Ishikawa (cell line): ENCODE measurements at regions not wholly inside any gene's neighbourhood (a gene's known extent, or its start where the extent isn't known, plus 50 kb on each side); places are given as distances from the start of the nearest gene placed in this dataset.

Experiments
- CEBPB ChIP-seq: IDR thresholded peaks from 2 replicates; pipeline ENCODE4 v1.6.1; 2012
- CREB1 ChIP-seq: IDR thresholded peaks from 2 replicates; pipeline ENCODE4 v1.6.1; 2012; ENCODE audit warnings: low read depth
- EGR1 ChIP-seq: IDR thresholded peaks from 2 replicates; pipeline ENCODE4 v1.6.1; 2012
- EP300 ChIP-seq: IDR thresholded peaks from 2 replicates; pipeline ENCODE4 v1.6.1; 2012; ENCODE audit warnings: borderline replicate concordance
- FOXM1 ChIP-seq: IDR thresholded peaks from 2 replicates; pipeline ENCODE4 v1.6.1; 2012; ENCODE audit warnings: low read depth, borderline replicate concordance
- NFIC ChIP-seq: IDR thresholded peaks from 2 replicates; pipeline ENCODE4 v1.6.1; 2012
- RAD21 ChIP-seq: IDR thresholded peaks from 2 replicates; pipeline ENCODE4 v1.6.1; 2012; ENCODE audit warnings: low read depth
- TAF1 ChIP-seq: IDR thresholded peaks from 2 replicates; pipeline ENCODE4 v1.6.1; 2012; ENCODE audit warnings: low read depth, mild to moderate bottlenecking
- TCF12 ChIP-seq: IDR thresholded peaks from 2 replicates; pipeline ENCODE4 v1.6.1; 2012; ENCODE audit warnings: low read depth
- TEAD4 ChIP-seq: IDR thresholded peaks from 2 replicates; pipeline ENCODE4 v1.6.1; 2012
- YY1 ChIP-seq: IDR thresholded peaks from 2 replicates; pipeline ENCODE4 v1.6.1; 2012; ENCODE audit warnings: low read depth
- ZBTB7A ChIP-seq: IDR thresholded peaks from 2 replicates; pipeline ENCODE4 v1.6.1; 2012; ENCODE audit warnings: low read depth
- TF ChIP-seq, protein P1 (sequence below): IDR thresholded peaks from 2 replicates; pipeline ENCODE4 v1.6.1; 2012; ENCODE audit warnings: low read depth, mild to moderate bottlenecking
- TF ChIP-seq, protein P2 (sequence below): IDR thresholded peaks from 2 replicates; pipeline ENCODE4 v1.6.1; 2012
- TF ChIP-seq, protein P3 (sequence below): IDR thresholded peaks from 2 replicates; pipeline ENCODE4 v1.6.1; 2012

DNA sequence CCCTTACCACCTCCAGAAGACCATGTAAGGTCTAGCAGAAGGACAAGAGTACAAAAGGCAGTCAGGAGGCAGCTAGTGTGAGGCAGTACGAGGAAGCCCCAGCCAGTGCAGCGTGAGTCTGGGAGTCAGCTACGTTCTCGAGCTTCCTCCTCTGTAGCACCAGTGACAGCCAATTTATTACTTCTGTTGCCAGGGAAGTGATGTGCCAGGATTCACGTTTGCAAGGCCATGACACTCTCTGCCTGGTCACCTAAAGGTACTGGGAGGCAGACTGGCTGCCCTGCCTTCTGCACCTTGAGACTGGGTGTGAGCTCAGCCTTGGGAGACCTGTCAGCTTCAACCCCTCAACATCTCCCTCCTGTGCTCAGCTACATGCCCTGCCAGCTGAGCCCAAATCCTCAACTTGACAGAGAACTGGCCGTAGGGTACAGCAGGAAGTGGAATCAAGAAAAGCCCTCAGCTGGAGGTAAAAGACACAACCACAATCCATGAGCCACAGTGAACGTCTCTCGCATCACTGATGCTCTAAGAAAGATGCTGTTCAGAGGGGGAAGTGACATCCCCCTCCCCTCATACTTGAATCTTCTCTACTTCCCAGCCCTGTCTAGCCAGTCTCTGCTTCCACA lies 182.5 kb upstream of the RGS6 start:
- TF ChIP-seq NFIC (no peak), CEBPB (no peak), EP300 (no peak), RAD21 (no peak), EGR1 (no peak), CREB1 (no peak), TAF1 (no peak), ZBTB7A (no peak), YY1 (no peak), TCF12 (no peak), FOXM1 (no peak), TEAD4 (no peak)
- TF ChIP-seq, protein P1, sequence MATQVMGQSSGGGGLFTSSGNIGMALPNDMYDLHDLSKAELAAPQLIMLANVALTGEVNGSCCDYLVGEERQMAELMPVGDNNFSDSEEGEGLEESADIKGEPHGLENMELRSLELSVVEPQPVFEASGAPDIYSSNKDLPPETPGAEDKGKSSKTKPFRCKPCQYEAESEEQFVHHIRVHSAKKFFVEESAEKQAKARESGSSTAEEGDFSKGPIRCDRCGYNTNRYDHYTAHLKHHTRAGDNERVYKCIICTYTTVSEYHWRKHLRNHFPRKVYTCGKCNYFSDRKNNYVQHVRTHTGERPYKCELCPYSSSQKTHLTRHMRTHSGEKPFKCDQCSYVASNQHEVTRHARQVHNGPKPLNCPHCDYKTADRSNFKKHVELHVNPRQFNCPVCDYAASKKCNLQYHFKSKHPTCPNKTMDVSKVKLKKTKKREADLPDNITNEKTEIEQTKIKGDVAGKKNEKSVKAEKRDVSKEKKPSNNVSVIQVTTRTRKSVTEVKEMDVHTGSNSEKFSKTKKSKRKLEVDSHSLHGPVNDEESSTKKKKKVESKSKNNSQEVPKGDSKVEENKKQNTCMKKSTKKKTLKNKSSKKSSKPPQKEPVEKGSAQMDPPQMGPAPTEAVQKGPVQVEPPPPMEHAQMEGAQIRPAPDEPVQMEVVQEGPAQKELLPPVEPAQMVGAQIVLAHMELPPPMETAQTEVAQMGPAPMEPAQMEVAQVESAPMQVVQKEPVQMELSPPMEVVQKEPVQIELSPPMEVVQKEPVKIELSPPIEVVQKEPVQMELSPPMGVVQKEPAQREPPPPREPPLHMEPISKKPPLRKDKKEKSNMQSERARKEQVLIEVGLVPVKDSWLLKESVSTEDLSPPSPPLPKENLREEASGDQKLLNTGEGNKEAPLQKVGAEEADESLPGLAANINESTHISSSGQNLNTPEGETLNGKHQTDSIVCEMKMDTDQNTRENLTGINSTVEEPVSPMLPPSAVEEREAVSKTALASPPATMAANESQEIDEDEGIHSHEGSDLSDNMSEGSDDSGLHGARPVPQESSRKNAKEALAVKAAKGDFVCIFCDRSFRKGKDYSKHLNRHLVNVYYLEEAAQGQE, result no peak
- TF ChIP-seq, protein P2, sequence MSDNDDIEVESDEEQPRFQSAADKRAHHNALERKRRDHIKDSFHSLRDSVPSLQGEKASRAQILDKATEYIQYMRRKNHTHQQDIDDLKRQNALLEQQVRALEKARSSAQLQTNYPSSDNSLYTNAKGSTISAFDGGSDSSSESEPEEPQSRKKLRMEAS, result no peak
- TF ChIP-seq, protein P3, sequence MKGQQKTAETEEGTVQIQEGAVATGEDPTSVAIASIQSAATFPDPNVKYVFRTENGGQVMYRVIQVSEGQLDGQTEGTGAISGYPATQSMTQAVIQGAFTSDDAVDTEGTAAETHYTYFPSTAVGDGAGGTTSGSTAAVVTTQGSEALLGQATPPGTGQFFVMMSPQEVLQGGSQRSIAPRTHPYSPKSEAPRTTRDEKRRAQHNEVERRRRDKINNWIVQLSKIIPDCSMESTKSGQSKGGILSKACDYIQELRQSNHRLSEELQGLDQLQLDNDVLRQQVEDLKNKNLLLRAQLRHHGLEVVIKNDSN, result no peak

DNA sequence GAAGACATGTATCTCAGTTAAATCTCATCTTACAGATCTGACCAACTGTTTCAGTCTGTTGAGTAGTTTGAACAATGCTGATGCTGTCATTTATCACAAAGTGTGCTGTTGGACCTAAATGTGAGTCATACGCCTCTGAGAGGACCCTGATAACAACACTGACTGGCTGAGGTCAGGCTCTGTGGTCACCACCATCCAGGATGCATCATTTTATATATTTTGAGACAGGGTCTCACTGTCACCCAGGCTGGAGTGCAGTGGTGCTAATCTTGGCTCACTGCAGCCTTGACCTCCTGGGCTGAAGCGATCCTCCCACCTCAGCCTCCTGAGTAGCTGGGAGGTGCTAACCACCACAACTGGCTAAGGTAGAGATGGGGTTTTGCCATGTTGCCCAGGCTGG lies 181.0 kb upstream of the RGS6 start:
- TF ChIP-seq CREB1 (no peak), EGR1 (no peak), FOXM1 (no peak), EP300 (no peak), TCF12 (no peak), ZBTB7A (no peak), NFIC (no peak), RAD21 (no peak), TAF1 (no peak)
- TF ChIP-seq, protein P1, result no peak
- TF ChIP-seq, protein P2, result no peak
- TF ChIP-seq, protein P3, result no peak

DNA sequence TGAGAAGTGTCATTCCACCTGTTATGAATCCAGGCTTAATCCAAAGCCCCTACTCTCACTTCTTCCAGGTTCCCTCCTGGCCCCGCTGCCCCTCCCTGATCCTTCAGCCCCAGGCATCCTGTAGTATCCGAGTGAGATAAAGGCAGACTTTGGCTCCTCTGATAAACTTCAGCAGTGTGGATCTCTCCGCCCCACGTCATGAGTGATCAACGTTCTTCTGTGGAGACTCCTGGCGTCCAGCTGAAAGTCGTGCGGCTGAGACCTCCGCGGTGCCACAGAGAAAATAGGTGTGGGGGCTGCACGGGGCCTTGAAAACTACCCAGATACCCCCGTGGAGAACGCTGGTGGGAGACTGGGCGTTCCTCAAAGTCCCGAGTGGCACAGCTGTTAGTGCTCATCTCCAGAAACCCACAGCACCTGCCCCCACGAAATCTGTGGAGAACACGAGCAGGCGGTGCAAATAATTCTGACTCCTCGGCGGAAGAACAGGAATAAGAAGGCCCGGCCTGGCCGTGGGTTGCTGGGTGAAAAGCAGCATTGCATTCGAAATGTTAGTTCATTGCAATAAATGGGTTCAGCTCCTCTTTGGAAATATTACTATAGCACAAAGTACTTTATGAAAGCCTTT lies 180.0 kb upstream of the RGS6 start:
- TF ChIP-seq ZBTB7A (no peak), EGR1 (no peak), CEBPB (no peak), NFIC (no peak), TEAD4 (no peak), RAD21 (no peak), CREB1 (no peak), FOXM1 (no peak), EP300 (no peak), TAF1 (no peak), YY1 (no peak), TCF12 (no peak)
- TF ChIP-seq, protein P2, result no peak
- TF ChIP-seq, protein P1, result no peak
- TF ChIP-seq, protein P3, result no peak
